SK-N-SH (cell line): ENCODE measurements at regions not wholly inside any gene's neighbourhood (a gene's known extent, or its start where the extent isn't known, plus 50 kb on each side); places are given as distances from the start of the nearest gene placed in this dataset.

Source experiments
- CTCF ChIA-PET: fragments of 300-600, 350-600 bp; formaldehyde crosslinking; extraction: SDS; loops from one replicate; lab custom pipeline; 2021; lab: Yijun Ruan, JAX
- POLR2A ChIA-PET: fragments of 350-600 bp; sonication (Branson Sonifier 250); formaldehyde crosslinking; extraction: SDS; loops from one replicate; lab custom pipeline; 2020; ENCODE audit warnings: antibody characterized with exemption, inconsistent platforms; lab: Yijun Ruan, JAX
- DNase-seq: peaks from one replicate; pipeline ENCODE4 v3.0.0; 2012
- H2AFZ ChIP-seq: fragments of 200-600 bp; sonication (generic); 2 replicates; pipeline ENCODE4 v1.8.1; 2016; ENCODE audit warnings: antibody characterized with exemption, mild to moderate bottlenecking, low read depth
- H3F3A ChIP-seq: fragments of 200-600 bp; sonication (generic); replicated peaks from 2 replicates; pipeline ENCODE3; 2016; ENCODE audit warnings: antibody characterized with exemption, mild to moderate bottlenecking; ENCODE audit not compliant: insufficient read depth
- H3K27ac ChIP-seq, 2 experiments: fragments of 200-500 bp in 1 of 2; fragments of 200-600 bp in 1 of 2; sonication (Bioruptor generic) in 1 of 2; sonication (generic), shearing (Covaris generic) in 1 of 2; 2 replicates each; pipeline versions ENCODE4 v1.5.1 to v1.6.1; 2014 to 2016; ENCODE audit warnings: low read depth in 2 of 2, inconsistent platforms in 1 of 2, low read length in 1 of 2, mild to moderate bottlenecking in 1 of 2, mixed read lengths in 1 of 2
- H3K27me3 ChIP-seq: fragments of 200-600 bp; sonication (generic), shearing (Covaris generic); 2 replicates; pipeline ENCODE4 v1.6.1; 2016; ENCODE audit warnings: mixed run types; ENCODE audit not compliant: insufficient read depth
- H3K36me3 ChIP-seq, 2 experiments: fragments of 200-500 bp in 1 of 2; fragments of 200-600 bp in 1 of 2; sonication (Bioruptor generic) in 1 of 2; sonication (generic) in 1 of 2; replicated peaks in 1 of 2; 2 replicates each; pipeline versions ENCODE3 to v1.5.1; 2014 to 2016; ENCODE audit warnings: low read length in 1 of 2, mild to moderate bottlenecking in 1 of 2; ENCODE audit not compliant: insufficient read depth in 2 of 2, control insufficient read depth in 1 of 2
- H3K4me1 ChIP-seq, 2 experiments: fragments of 200-500 bp in 1 of 2; fragments of 200-600 bp in 1 of 2; sonication (Bioruptor generic) in 1 of 2; sonication (generic), shearing (Covaris generic) in 1 of 2; 2 replicates each; pipeline versions ENCODE4 v1.5.1 to v1.6.1; 2014 to 2016; ENCODE audit warnings: low read depth in 1 of 2, low read length in 1 of 2, mixed run types in 1 of 2; ENCODE audit not compliant: insufficient read depth in 2 of 2, control insufficient read depth in 1 of 2
- H3K4me2 ChIP-seq: fragments of 200-600 bp; sonication (generic), shearing (Covaris generic); 2 replicates; pipeline ENCODE4 v1.6.1; 2017; ENCODE audit warnings: mixed run types
- H3K4me3 ChIP-seq, 2 experiments: fragments of 200-500 bp in 1 of 2; fragments of 200-600 bp in 1 of 2; sonication (Bioruptor generic) in 1 of 2; sonication (generic), shearing (Covaris generic) in 1 of 2; 2 replicates each; pipeline versions ENCODE4 v1.5.1 to v1.8.1; 2014 to 2016; ENCODE audit warnings: low read depth in 2 of 2, inconsistent platforms in 1 of 2, low read length in 1 of 2, mild to moderate bottlenecking in 1 of 2, mixed read lengths in 1 of 2, moderate library complexity in 1 of 2
- H3K79me2 ChIP-seq: fragments of 200-600 bp; sonication (generic); 2 replicates; pipeline ENCODE4 v1.8.1; 2017; ENCODE audit warnings: mild to moderate bottlenecking; ENCODE audit not compliant: insufficient read depth
- H3K9ac ChIP-seq: fragments of 200-600 bp; sonication (generic); 2 replicates; pipeline ENCODE4 v1.6.1; 2017; ENCODE audit warnings: mixed run types
- H3K9me2 ChIP-seq: fragments of 200-600 bp; sonication (generic); 2 replicates; pipeline ENCODE4 v1.6.1; 2017; ENCODE audit warnings: mixed run types
- H3K9me3 ChIP-seq: fragments of 200-600 bp; sonication (generic); 2 replicates; pipeline ENCODE4 v1.6.1; 2017; ENCODE audit warnings: mixed run types, mild to moderate bottlenecking, moderate library complexity
- H4K20me1 ChIP-seq: fragments of 200-600 bp; sonication (generic); 2 replicates; pipeline ENCODE4 v1.6.1; 2017; ENCODE audit warnings: mild to moderate bottlenecking, mixed run types; ENCODE audit not compliant: insufficient read depth
- CHD2 ChIP-seq: fragments of 150-350 bp; IDR thresholded peaks from 2 replicates; pipeline ENCODE4 v1.6.1; 2018; ENCODE audit warnings: low read length; ENCODE audit not compliant: partially characterized antibody
- CTCF ChIP-seq: fragments of 200-600 bp; sonication (generic); IDR thresholded peaks from 2 replicates; pipeline ENCODE4 v1.6.1; 2017; ENCODE audit warnings: antibody characterized with exemption, mild to moderate bottlenecking, moderate library complexity
- EP300 ChIP-seq, 2 experiments: IDR thresholded peaks; 2 replicates each; pipeline versions ENCODE4 v1.4.0 to v1.6.1; 2012; ENCODE audit warnings: borderline replicate concordance in 1 of 2, low read depth in 1 of 2, low read length in 1 of 2
- EZH2phosphoT487 ChIP-seq: fragments of 200-600 bp; sonication (generic); IDR thresholded peaks from 2 replicates; pipeline ENCODE4 v1.6.1; 2017; ENCODE audit warnings: low read depth, mixed run types, mild to moderate bottlenecking, antibody characterized with exemption, moderate library complexity, borderline replicate concordance
- GATA2 ChIP-seq: sonication (generic); formaldehyde crosslinking; IDR thresholded peaks from 2 replicates; pipeline ENCODE4 v1.5.0; 2020; ENCODE audit warnings: mild to moderate bottlenecking, missing genetic modification reagents
- JUND ChIP-seq: IDR thresholded peaks from 2 replicates; pipeline ENCODE4 v1.4.0; 2012
- NFIC ChIP-seq: IDR thresholded peaks from 2 replicates; pipeline ENCODE4 v1.4.0; 2012; ENCODE audit warnings: borderline replicate concordance
- RAD21 ChIP-seq: IDR thresholded peaks from 2 replicates; pipeline ENCODE4 v1.6.1; 2012; ENCODE audit warnings: mild to moderate bottlenecking, low read length
- RCOR1 ChIP-seq: fragments of 150-350 bp; IDR thresholded peaks from 2 replicates; pipeline ENCODE4 v1.6.1; 2017; ENCODE audit warnings: antibody characterized with exemption, low read length
- REST ChIP-seq: IDR thresholded peaks from 2 replicates; pipeline ENCODE4 v1.6.1; 2012; ENCODE audit warnings: mild to moderate bottlenecking, low read depth, low read length, moderate library complexity
- RFX5 ChIP-seq: IDR thresholded peaks from 2 replicates; pipeline ENCODE4 v1.6.1; 2012; ENCODE audit warnings: mild to moderate bottlenecking, improper control_type of control experiment, low read length
- RXRA ChIP-seq: IDR thresholded peaks from 2 replicates; pipeline ENCODE4 v1.4.0; 2012; ENCODE audit warnings: low read depth, mild to moderate bottlenecking, borderline replicate concordance
- SIN3A ChIP-seq: IDR thresholded peaks from 2 replicates; pipeline ENCODE4 v1.6.1; 2012; ENCODE audit warnings: low read depth, mild to moderate bottlenecking, low read length, moderate library complexity, borderline replicate concordance
- SMC3 ChIP-seq: IDR thresholded peaks from 2 replicates; pipeline ENCODE4 v1.6.1; 2012; ENCODE audit warnings: low read depth, low read length, improper control_type of control experiment
- TAF1 ChIP-seq: IDR thresholded peaks from 2 replicates; pipeline ENCODE4 v1.6.1; 2012; ENCODE audit warnings: low read depth, mild to moderate bottlenecking, low read length, moderate library complexity, borderline replicate concordance
- YY1 ChIP-seq: IDR thresholded peaks from 2 replicates; pipeline ENCODE4 v1.4.0; 2012; ENCODE audit warnings: low read depth, mild to moderate bottlenecking
- WGBS: methylation state at CpG from one replicate; pipeline ENCODE4 v1.1.6; 2017; ENCODE audit warnings: low lambda C conversion rate; 5-methylcytosine and 5-hydroxymethylcytosine counted together
- TF ChIP-seq, protein P1 (sequence below): IDR thresholded peaks from 2 replicates; pipeline ENCODE4; 2012

GRCh38 chr5:19233573-19233972 lies 754.4 kb downstream of the CDH18 start:
- no peaks in the 10 kb centered on the region for H4K20me1 ChIP-seq
- no peak overlapping the region for H3K9ac ChIP-seq
- CTCF ChIA-PET = interaction anchor here (0.5 kb wide), 1 partner anchor 49 kb away, joined by 3 read pairs; no protein-coding TSS in a partner anchor
- H3K4me3 ChIP-seq = no peak overlapping the region
- no peaks in the 10 kb centered on the region for H3F3A ChIP-seq
- H2AFZ ChIP-seq = no peak overlapping the region
- no peaks in the 10 kb centered on the region; the same call in 1 of the 2 replicates for H3K9me2 ChIP-seq
- no peaks in the 10 kb centered on the region for H3K36me3 ChIP-seq
- DNase-seq = no peak
- TF ChIP-seq GATA2 (CRISPR knock-in tag) (no peak), REST (no peak), EZH2phosphoT487 (no peak), RAD21 (no peak), TAF1 (no peak), JUND (no peak), RXRA (no peak), CHD2 (no peak), NFIC (no peak), EP300 (IDR thresholded peaks at IDR 0.05; ENCODE audit: borderline replicate concordance in 1 of 2, low read depth in 1 of 2, low read length in 1 of 2) (no peak), SIN3A (no peak), SMC3 (no peak)
- TF ChIP-seq, protein P1, sequence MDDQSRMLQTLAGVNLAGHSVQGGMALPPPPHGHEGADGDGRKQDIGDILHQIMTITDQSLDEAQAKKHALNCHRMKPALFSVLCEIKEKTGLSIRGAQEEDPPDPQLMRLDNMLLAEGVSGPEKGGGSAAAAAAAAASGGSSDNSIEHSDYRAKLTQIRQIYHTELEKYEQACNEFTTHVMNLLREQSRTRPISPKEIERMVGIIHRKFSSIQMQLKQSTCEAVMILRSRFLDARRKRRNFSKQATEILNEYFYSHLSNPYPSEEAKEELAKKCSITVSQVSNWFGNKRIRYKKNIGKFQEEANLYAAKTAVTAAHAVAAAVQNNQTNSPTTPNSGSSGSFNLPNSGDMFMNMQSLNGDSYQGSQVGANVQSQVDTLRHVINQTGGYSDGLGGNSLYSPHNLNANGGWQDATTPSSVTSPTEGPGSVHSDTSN = no peak
- WGBS = 45% methylated on average over 2 of the region's 2 CpGs
- H3K4me2 ChIP-seq = no peak overlapping the region
- no peaks in the 10 kb centered on the region for H3K79me2 ChIP-seq
- no peaks in the 10 kb centered on the region for H3K9me3 ChIP-seq
- POLR2A ChIA-PET = no interaction called here
- H3K27me3 ChIP-seq = no peaks in the 10 kb centered on the region
- no peaks in the 10 kb centered on the region for H3K4me1 ChIP-seq
- H3K27ac ChIP-seq = no peak overlapping the region

DNA sequence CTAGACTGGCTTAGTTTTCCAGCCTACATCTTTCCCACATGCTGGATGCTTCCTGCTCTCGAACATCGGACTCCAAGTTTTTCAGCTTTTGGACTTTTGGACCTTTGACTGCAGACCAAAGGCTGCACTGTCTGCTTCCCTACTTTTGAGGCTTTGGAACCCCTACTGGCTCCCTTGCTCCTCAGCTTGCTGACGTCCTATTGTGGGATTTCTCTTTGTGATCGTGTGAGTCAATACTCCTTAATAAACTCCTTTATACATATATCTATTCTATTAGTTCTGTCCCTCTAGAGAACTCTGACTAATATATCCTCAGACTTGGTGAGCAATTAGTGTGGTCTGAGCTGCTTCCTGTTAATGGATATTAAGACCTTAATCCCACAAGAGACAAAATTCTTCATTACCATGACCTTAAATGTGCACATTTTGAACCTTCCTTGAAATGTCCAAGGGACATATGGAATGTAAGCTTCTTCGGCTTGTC lies 752.9 kb downstream of the CDH18 start:
- ChIA-PET POLR2A (no interaction called here), CTCF (no interaction called here)
- no peak overlapping the region for H3K4me3 ChIP-seq
- H3K36me3 ChIP-seq = no peaks in the 10 kb centered on the region
- H3F3A ChIP-seq = no peaks in the 10 kb centered on the region
- no peak for DNase-seq
- H4K20me1 ChIP-seq = no peaks in the 10 kb centered on the region
- H3K9me2 ChIP-seq = no peaks in the 10 kb centered on the region; the same call in 1 of the 2 replicates
- H3K4me2 ChIP-seq = no peak overlapping the region
- no peaks in the 10 kb centered on the region for H3K27me3 ChIP-seq
- no peaks in the 10 kb centered on the region; a peak in 1 of 4 replicates for H3K4me1 ChIP-seq
- no peak overlapping the region for H3K27ac ChIP-seq
- no peaks in the 10 kb centered on the region for H3K9me3 ChIP-seq
- 25% methylated on average over 5 of the region's 5 CpGs for WGBS
- H3K79me2 ChIP-seq = no peaks in the 10 kb centered on the region
- no peak for TF ChIP-seq YY1
- TF ChIP-seq RFX5 = no peak
- no peak for TF ChIP-seq SMC3
- TF ChIP-seq RCOR1 = no peak
- TF ChIP-seq CTCF = no peak
- H2AFZ ChIP-seq = no peak overlapping the region
- no peak overlapping the region for H3K9ac ChIP-seq
